OCI-LY3 (cell line): ENCODE measurements at regions not wholly inside any gene's neighbourhood (a gene's known extent, or its start where the extent isn't known, plus 50 kb on each side); places are given as distances from the start of the nearest gene placed in this dataset.

Experiments used
- CTCF ChIP-seq: fragments of 200-600, 300-600 bp; sonication (generic); IDR thresholded peaks from 2 replicates; pipeline ENCODE4 v1.5.1; 2014; ENCODE audit warnings: antibody characterized with exemption, low read length, low read depth
- EZH2phosphoT487 ChIP-seq: fragments of 200-600 bp; shearing (Covaris generic); IDR thresholded peaks from 2 replicates; pipeline ENCODE4 v1.6.1; 2018; ENCODE audit warnings: antibody characterized with exemption, mixed run types, low read depth

DNA sequence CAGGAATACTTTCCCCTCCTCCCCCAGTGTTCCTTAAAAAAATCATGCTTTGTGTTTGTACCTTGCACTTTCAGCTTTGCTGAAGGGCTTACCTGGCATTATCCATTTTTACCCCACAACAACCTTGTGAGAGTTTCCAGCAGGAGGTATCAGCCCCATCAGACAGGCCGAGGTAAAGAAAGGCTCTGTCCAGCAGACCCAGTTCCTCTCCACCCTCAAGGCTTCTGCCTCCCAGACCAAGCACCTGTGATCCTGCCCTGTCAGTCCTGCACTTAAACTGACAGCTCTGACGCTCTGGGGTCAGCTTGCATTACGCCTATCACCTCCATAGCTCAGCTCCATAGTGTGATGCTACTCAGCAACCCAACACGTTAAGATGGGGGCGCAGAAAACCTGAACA is 803.1 kb downstream of the UQCRFS1 start:
- TF ChIP-seq CTCF (no peak), EZH2phosphoT487 (no peak)
